Astrocyte (in vitro differentiated cells and primary cell): ENCODE measurements at regions not wholly inside any gene's neighbourhood (a gene's known extent, or its start where the extent isn't known, plus 50 kb on each side); places are given as distances from the start of the nearest gene placed in this dataset.

Experiments
- DNase-seq: peaks from one replicate; pipeline ENCODE4 v3.0.0-alpha.2; 2010; ENCODE audit warnings: low read depth
- FAIRE-seq: peaks from 2 replicates; lab custom pipeline; 2011; peaks lifted over from hg19 to GRCh38; lab: Jason Lieb, UNC
- H2AFZ ChIP-seq: 2 replicates; pipeline ENCODE4 v1.6.0; 2012; ENCODE audit warnings: low read depth, low read length, inconsistent platforms
- H3K27ac ChIP-seq: 2 replicates; pipeline ENCODE4 v1.5.1; 2011; ENCODE audit warnings: low read depth, low read length, inconsistent platforms
- H3K27me3 ChIP-seq: 2 replicates; pipeline ENCODE4 v1.6.0; 2011; ENCODE audit warnings: low read length, inconsistent platforms; ENCODE audit not compliant: insufficient read depth
- H3K36me3 ChIP-seq: 2 replicates; pipeline ENCODE4 v1.5.1; 2011; ENCODE audit warnings: low read length, inconsistent platforms; ENCODE audit not compliant: insufficient read depth
- H3K4me1 ChIP-seq: 2 replicates; pipeline ENCODE4 v1.5.1; 2011; ENCODE audit warnings: low read length, inconsistent platforms; ENCODE audit not compliant: insufficient read depth
- H3K4me2 ChIP-seq: 2 replicates; pipeline ENCODE4 v1.6.0; 2012; ENCODE audit warnings: low read length, inconsistent platforms
- H3K4me3 ChIP-seq: 2 replicates; pipeline ENCODE4 v1.5.1; 2011; ENCODE audit warnings: low read depth, mild to moderate bottlenecking, low read length, inconsistent platforms; ENCODE audit not compliant: insufficient read depth
- H3K79me2 ChIP-seq: 2 replicates; pipeline ENCODE4 v1.6.0; 2012; ENCODE audit warnings: mild to moderate bottlenecking, low read length, inconsistent platforms; ENCODE audit not compliant: insufficient read depth
- H3K9ac ChIP-seq: 2 replicates; pipeline ENCODE4 v1.6.0; 2012; ENCODE audit warnings: mild to moderate bottlenecking, low read length, inconsistent platforms
- H3K9me3 ChIP-seq: 2 replicates; pipeline ENCODE4 v1.5.1; 2012; ENCODE audit warnings: low read depth, mild to moderate bottlenecking, low read length, inconsistent platforms; ENCODE audit not compliant: insufficient read depth
- H4K20me1 ChIP-seq: 2 replicates; pipeline ENCODE4 v1.6.0; 2012; ENCODE audit warnings: low read length, inconsistent platforms; ENCODE audit not compliant: insufficient read depth
- H3K27ac Mint-ChIP-seq: one replicate; pipeline ENCODE4 v1.8.0; 2021; ENCODE audit warnings: mild to moderate bottlenecking, mixed read lengths; ENCODE audit not compliant: unreplicated experiment
- H3K27me3 Mint-ChIP-seq: one replicate; pipeline ENCODE4 v1.8.0; 2021; ENCODE audit warnings: low read depth, mixed read lengths; ENCODE audit not compliant: unreplicated experiment
- H3K36me3 Mint-ChIP-seq: one replicate; pipeline ENCODE4 v1.8.0; 2021; ENCODE audit warnings: low read depth, mixed read lengths; ENCODE audit not compliant: unreplicated experiment
- H3K4me1 Mint-ChIP-seq: one replicate; pipeline ENCODE4 v1.8.0; 2021; ENCODE audit warnings: low read depth, mixed read lengths; ENCODE audit not compliant: unreplicated experiment
- H3K4me3 Mint-ChIP-seq: one replicate; pipeline ENCODE4 v1.8.0; 2021; ENCODE audit warnings: mild to moderate bottlenecking, moderate library complexity, mixed read lengths; ENCODE audit not compliant: unreplicated experiment
- H3K9me3 Mint-ChIP-seq: one replicate; pipeline ENCODE4 v1.8.0; 2021; ENCODE audit warnings: mild to moderate bottlenecking, mixed read lengths; ENCODE audit not compliant: unreplicated experiment
- EZH2 ChIP-seq: IDR thresholded peaks from 2 replicates; pipeline ENCODE4 v1.6.1; 2012; ENCODE audit warnings: mild to moderate bottlenecking, low read length, inconsistent platforms; ENCODE audit not compliant: insufficient read depth
- TF ChIP-seq, protein P1 (sequence below): IDR thresholded peaks from 2 replicates; pipeline ENCODE4 v1.5.1; 2011; ENCODE audit warnings: low read depth, mild to moderate bottlenecking, inconsistent platforms, low read length, moderate library complexity; ENCODE audit not compliant: insufficient read depth

DNA sequence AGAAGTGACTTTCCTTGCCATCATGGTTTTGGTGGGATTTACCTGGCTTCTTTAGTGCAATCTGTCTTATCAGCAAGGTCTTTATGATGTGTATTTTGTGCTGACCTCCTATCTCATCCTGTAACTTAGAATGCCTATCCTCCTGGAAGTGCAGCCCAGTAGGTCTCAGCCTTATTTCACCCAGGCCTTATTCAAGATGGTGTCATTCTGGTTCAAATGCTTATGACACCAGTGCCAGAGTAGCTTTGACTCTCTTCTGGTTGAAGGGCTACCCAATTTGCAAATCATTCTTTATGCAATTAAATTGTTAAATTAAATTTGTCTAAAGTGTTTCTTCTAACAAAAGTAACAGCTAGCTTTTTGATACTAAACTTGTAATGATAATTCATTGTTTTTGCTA is 58.8 kb upstream of the PRDM9 start:
- no peaks in the 10 kb centered on the region for H3K79me2 ChIP-seq
- no peak overlapping the region for H3K4me3 ChIP-seq
- FAIRE-seq (no peak), DNase-seq (no peak)
- Mint-ChIP-seq H3K27me3 (no peaks in the 10 kb centered on the region), H3K27ac (no peak overlapping the region), H3K9me3 (peaks cover under 1% of the 10 kb centered on the region), H3K4me1 (peaks cover 8% of the 10 kb centered on the region), H3K36me3 (no peaks in the 10 kb centered on the region), H3K4me3 (no peak overlapping the region)
- no peaks in the 10 kb centered on the region for H3K27me3 ChIP-seq
- H3K9ac ChIP-seq = no peak overlapping the region
- TF ChIP-seq EZH2 = no peak
- TF ChIP-seq, protein P1, sequence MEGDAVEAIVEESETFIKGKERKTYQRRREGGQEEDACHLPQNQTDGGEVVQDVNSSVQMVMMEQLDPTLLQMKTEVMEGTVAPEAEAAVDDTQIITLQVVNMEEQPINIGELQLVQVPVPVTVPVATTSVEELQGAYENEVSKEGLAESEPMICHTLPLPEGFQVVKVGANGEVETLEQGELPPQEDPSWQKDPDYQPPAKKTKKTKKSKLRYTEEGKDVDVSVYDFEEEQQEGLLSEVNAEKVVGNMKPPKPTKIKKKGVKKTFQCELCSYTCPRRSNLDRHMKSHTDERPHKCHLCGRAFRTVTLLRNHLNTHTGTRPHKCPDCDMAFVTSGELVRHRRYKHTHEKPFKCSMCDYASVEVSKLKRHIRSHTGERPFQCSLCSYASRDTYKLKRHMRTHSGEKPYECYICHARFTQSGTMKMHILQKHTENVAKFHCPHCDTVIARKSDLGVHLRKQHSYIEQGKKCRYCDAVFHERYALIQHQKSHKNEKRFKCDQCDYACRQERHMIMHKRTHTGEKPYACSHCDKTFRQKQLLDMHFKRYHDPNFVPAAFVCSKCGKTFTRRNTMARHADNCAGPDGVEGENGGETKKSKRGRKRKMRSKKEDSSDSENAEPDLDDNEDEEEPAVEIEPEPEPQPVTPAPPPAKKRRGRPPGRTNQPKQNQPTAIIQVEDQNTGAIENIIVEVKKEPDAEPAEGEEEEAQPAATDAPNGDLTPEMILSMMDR = no peak
- no peak overlapping the region for H3K4me2 ChIP-seq
- H3K9me3 ChIP-seq = no peaks in the 10 kb centered on the region
- H4K20me1 ChIP-seq = no peaks in the 10 kb centered on the region
- no peaks in the 10 kb centered on the region for H3K4me1 ChIP-seq
- no peak overlapping the region for H2AFZ ChIP-seq
- no peaks in the 10 kb centered on the region for H3K36me3 ChIP-seq
- no peak overlapping the region for H3K27ac ChIP-seq

DNA sequence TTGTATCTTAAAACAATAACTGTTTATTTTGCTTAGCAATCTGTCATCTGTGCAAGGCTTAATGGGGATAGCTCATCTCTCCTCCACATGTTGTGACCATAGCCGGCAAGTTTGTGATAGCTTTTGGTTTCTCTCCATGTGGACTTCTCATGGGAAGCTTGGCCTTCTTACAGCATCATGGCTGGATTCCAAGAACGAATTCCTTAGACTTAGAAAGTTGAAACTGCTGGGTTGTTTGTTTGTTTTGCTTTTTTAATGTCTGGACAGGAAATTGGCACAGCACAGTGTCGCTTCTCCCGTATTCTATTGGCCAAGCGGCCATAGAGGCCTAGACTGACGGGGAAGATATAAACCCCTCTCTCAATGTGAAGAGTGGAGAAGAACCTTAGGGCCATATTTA is 61.0 kb upstream of the PRDM9 start:
- Mint-ChIP-seq H3K27me3 (no peaks in the 10 kb centered on the region), H3K9me3 (peaks cover 2% of the 10 kb centered on the region), H3K4me3 (no peak overlapping the region), H3K4me1 (peaks cover 8% of the 10 kb centered on the region), H3K27ac (no peak overlapping the region), H3K36me3 (no peaks in the 10 kb centered on the region)
- Histone ChIP-seq H3K9ac (no peak overlapping the region), H3K79me2 (no peaks in the 10 kb centered on the region), H3K27ac (no peak overlapping the region), H3K36me3 (no peaks in the 10 kb centered on the region), H3K4me3 (no peak overlapping the region), H2AFZ (no peak overlapping the region), H4K20me1 (no peaks in the 10 kb centered on the region), H3K9me3 (no peaks in the 10 kb centered on the region), H3K27me3 (no peaks in the 10 kb centered on the region), H3K4me1 (no peaks in the 10 kb centered on the region), H3K4me2 (no peak overlapping the region)
- TF ChIP-seq, protein P1 = no peak
- no peak for TF ChIP-seq EZH2
- no peak for FAIRE-seq
- DNase-seq = no peak

DNA sequence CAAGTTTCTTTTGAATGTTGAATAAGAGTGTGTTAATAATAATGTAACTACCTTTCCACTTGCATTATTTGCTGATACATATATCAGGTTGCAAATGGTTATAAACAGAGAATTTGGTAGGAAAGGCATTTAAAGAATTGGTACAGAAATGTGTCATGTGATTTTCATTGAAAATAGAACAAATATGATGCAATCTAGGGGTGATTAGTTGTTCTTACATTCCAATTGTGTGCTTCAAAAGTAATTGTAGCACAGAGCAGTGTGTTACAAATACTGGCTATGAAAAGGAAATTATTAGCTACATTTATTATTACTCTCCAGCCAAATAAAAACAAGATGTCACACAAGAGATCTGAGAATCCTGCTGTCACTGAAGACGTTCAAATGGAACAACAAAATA is 61.8 kb upstream of the PRDM9 start:
- no peak overlapping the region for H3K4me2 ChIP-seq
- H3K27me3 ChIP-seq = no peaks in the 10 kb centered on the region
- Mint-ChIP-seq H3K27ac (no peak overlapping the region), H3K4me3 (no peak overlapping the region), H3K27me3 (no peaks in the 10 kb centered on the region), H3K36me3 (no peaks in the 10 kb centered on the region), H3K9me3 (peaks cover 2% of the 10 kb centered on the region), H3K4me1 (peaks cover 6% of the 10 kb centered on the region)
- H3K27ac ChIP-seq = no peak overlapping the region
- FAIRE-seq (no peak), DNase-seq (no peak)
- no peaks in the 10 kb centered on the region for H3K4me1 ChIP-seq
- no peaks in the 10 kb centered on the region for H3K79me2 ChIP-seq
- H4K20me1 ChIP-seq = no peaks in the 10 kb centered on the region
- H3K9ac ChIP-seq = no peak overlapping the region
- H3K36me3 ChIP-seq = no peaks in the 10 kb centered on the region
- no peak overlapping the region for H2AFZ ChIP-seq
- no peak for TF ChIP-seq EZH2
- TF ChIP-seq, protein P1 = no peak
- no peak overlapping the region for H3K4me3 ChIP-seq
- H3K9me3 ChIP-seq = no peaks in the 10 kb centered on the region
